Activated CD8-positive, alpha-beta T cell treated with anti-CD3 and anti-CD28 coated beads for 36 hours (primary cell): ENCODE measurements at regions not wholly inside any gene's neighbourhood (a gene's known extent, or its start where the extent isn't known, plus 50 kb on each side); places are given as distances from the start of the nearest gene placed in this dataset.

Source experiments
- ATAC-seq: fragments of 200-7000 bp; cut with Tn5 transposase; one replicate; pipeline ENCODE4 v1.10.0; 2021; ENCODE audit warnings: mild to moderate bottlenecking, moderate library complexity
- CTCF ChIA-PET: fragments of 350-600 bp; sonication (Branson Sonifier 250); formaldehyde crosslinking; loops from one replicate; lab custom pipeline; 2021; ENCODE audit warnings: antibody characterized with exemption; lab: Charles Lee
- POLR2A ChIA-PET: fragments of 350-600 bp; sonication (Branson Sonifier 250); formaldehyde crosslinking; loops from one replicate; lab custom pipeline; 2021; ENCODE audit warnings: antibody characterized with exemption; lab: Charles Lee
- DNase-seq: peaks from one replicate; pipeline ENCODE4 v3.0.0-alpha.2; 2020
- H3K27ac Mint-ChIP-seq: one replicate; pipeline ENCODE4 v1.8.0; 2021; ENCODE audit warnings: mild to moderate bottlenecking, mixed read lengths
- H3K27me3 Mint-ChIP-seq: one replicate; pipeline ENCODE4 v1.8.0; 2021; ENCODE audit warnings: mixed read lengths
- H3K36me3 Mint-ChIP-seq: one replicate; pipeline ENCODE4 v1.8.0; 2021; ENCODE audit warnings: low read depth, mixed read lengths
- H3K4me1 Mint-ChIP-seq: one replicate; pipeline ENCODE4 v1.8.0; 2021; ENCODE audit warnings: low read depth, mixed read lengths
- H3K4me3 Mint-ChIP-seq: one replicate; pipeline ENCODE4 v1.8.0; 2021; ENCODE audit warnings: mild to moderate bottlenecking, moderate library complexity, mixed read lengths
- H3K9me3 Mint-ChIP-seq: one replicate; pipeline ENCODE4 v1.8.0; 2021; ENCODE audit warnings: mixed read lengths
- intact Hi-C: fragments of 100-400 bp; cut with micrococcal nuclease; formaldehyde crosslinking; loops from one replicate; pipeline ENCODE4 v1.10.0; 2022
- TF ChIP-seq, protein P1 (sequence below): fragments of 200-600 bp; IDR thresholded peaks from one replicate; pipeline ENCODE4 v1.8.0; 2022; ENCODE audit warnings: antibody characterized with exemption, mild to moderate bottlenecking

DNA sequence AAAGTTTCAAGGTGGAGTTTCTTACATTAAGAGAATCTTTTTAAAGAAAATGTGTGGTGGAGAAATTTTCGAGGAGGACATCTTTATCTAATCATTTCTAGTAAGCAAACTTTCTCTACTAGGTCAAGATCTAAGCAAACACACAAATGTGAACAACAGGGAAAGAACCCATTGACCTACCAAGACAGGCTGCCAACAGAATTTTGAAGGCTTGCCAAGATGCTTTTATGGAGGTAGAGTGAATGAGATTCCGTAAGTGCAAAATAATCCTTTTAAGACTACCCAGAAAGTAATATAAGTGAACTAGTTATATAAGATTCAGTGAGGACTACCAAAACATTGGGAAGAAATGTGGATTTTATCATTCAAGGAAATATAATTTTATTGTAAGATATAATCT, 357.1 kb upstream of the PDE3A start:
- ATAC-seq = no peak
- intact Hi-C loops = no loop called here
- TF ChIP-seq, protein P1, sequence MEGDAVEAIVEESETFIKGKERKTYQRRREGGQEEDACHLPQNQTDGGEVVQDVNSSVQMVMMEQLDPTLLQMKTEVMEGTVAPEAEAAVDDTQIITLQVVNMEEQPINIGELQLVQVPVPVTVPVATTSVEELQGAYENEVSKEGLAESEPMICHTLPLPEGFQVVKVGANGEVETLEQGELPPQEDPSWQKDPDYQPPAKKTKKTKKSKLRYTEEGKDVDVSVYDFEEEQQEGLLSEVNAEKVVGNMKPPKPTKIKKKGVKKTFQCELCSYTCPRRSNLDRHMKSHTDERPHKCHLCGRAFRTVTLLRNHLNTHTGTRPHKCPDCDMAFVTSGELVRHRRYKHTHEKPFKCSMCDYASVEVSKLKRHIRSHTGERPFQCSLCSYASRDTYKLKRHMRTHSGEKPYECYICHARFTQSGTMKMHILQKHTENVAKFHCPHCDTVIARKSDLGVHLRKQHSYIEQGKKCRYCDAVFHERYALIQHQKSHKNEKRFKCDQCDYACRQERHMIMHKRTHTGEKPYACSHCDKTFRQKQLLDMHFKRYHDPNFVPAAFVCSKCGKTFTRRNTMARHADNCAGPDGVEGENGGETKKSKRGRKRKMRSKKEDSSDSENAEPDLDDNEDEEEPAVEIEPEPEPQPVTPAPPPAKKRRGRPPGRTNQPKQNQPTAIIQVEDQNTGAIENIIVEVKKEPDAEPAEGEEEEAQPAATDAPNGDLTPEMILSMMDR = no peak
- ChIA-PET CTCF (no interaction called here), POLR2A (no interaction called here)
- DNase-seq = no peak
- H3K36me3 Mint-ChIP-seq = no peaks in the 10 kb centered on the region
- H3K27me3 Mint-ChIP-seq = peaks cover 2% of the 10 kb centered on the region
- no peak overlapping the region for H3K27ac Mint-ChIP-seq
- no peaks in the 10 kb centered on the region for H3K4me1 Mint-ChIP-seq
- H3K9me3 Mint-ChIP-seq = peaks cover 7% of the 10 kb centered on the region
- H3K4me3 Mint-ChIP-seq = no peak overlapping the region

DNA sequence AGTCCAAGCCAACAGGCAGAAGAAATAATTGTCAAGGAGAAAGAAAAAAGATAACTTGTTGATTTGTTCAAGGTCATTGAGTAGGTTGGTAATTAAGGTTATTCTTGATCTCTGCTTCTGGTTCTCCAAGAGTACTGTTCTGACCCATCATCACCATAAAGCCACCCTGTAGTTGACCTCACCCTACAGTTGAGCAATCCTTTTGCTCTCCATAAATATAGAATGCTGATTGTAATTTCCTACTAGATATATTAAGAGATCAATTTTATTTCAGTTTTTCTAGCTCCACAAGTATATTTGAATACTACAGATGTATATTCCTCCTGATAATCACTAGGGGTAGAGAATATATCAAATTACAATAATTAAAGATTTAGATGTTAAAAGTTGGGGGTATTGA, 350.5 kb upstream of the PDE3A start:
- no peak overlapping the region for H3K4me3 Mint-ChIP-seq
- no peak for ATAC-seq
- intact Hi-C loops = no loop called here
- ChIA-PET CTCF (no interaction called here), POLR2A (no interaction called here)
- H3K27ac Mint-ChIP-seq = no peak overlapping the region
- DNase-seq = no peak
- H3K9me3 Mint-ChIP-seq = no peaks in the 10 kb centered on the region
- no peaks in the 10 kb centered on the region for H3K36me3 Mint-ChIP-seq
- TF ChIP-seq, protein P1 = no peak
- H3K27me3 Mint-ChIP-seq = no peaks in the 10 kb centered on the region
- no peaks in the 10 kb centered on the region for H3K4me1 Mint-ChIP-seq

DNA sequence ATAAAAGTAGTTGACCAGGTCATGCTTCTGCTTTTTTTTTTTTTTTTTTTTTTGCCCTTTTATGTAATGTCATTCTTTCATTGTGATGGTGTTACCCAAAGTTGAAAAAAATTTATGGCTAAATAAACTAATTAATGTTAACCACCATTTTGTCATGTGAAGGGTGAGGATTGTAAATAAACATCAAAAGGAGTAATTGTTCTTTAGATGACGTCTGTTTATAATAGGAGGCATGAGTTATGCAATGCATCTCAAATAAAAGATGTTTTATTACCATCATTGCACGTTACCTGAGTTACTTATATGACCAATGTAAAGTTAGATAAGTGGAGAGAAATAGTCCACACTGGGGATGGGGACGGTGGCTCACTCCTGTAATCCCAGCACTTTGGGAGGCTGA, 349.9 kb upstream of the PDE3A start:
- Mint-ChIP-seq H3K27me3 (no peaks in the 10 kb centered on the region), H3K36me3 (no peaks in the 10 kb centered on the region), H3K4me1 (no peaks in the 10 kb centered on the region), H3K4me3 (no peak overlapping the region), H3K27ac (no peak overlapping the region), H3K9me3 (no peaks in the 10 kb centered on the region)
- CTCF ChIA-PET = no interaction called here
- no peak for ATAC-seq
- POLR2A ChIA-PET = no interaction called here
- intact Hi-C loops = no loop called here
- DNase-seq = no peak
- TF ChIP-seq, protein P1 = no peak

DNA sequence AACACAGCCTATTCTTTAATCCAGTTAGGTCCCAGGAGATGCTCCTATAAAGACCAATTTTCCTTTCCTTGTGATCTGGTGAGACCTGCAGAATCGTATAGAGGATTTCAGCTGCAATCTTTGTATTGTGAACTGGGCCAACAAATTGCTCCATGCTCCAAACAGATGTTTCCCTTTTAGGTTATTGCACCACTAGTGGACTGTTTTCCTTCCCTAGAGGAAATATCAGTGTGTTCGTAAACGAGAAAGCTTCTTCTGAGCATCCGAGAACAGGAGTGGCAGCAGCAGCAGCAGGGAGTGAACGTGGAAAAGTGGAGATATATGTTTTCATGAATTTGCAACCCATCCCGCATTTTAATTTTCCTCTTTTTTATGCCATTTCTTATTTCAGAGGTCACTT, 344.1 kb upstream of the PDE3A start:
- CTCF ChIA-PET = no interaction called here

DNA sequence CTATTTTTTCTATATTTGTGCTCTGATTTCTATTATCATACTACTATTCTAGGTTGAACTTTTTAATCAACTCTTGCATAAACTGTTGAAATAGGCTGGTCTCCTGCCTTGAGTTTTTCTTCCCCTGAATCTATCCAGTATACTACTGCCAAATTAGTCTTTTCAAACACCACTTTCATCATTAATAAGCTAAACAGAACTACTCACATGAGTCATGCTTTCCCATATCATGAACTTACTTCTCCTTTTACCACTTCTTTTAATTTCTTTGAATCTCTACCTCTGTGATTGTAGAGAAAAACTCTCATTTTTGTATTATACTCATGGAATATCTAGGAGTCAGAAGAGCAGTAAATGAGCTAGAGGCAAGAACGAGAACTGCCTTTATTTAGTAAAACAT, 340.3 kb upstream of the PDE3A start:
- H3K4me3 Mint-ChIP-seq = no peak overlapping the region
- TF ChIP-seq, protein P1 = no peak
- ChIA-PET CTCF (interaction anchor here (0.6 kb wide), 1 partner anchor 319 kb away, joined by 3 read pairs; no protein-coding TSS in a partner anchor), POLR2A (interaction anchor here (0.7 kb wide), 1 partner anchor 34 kb away, joined by 3 read pairs; no protein-coding TSS in a partner anchor)
- ATAC-seq (no peak), DNase-seq (no peak)
- intact Hi-C loops = no loop called here
- no peak overlapping the region for H3K27ac Mint-ChIP-seq
- no peaks in the 10 kb centered on the region for H3K36me3 Mint-ChIP-seq
- H3K4me1 Mint-ChIP-seq = no peaks in the 10 kb centered on the region
- H3K9me3 Mint-ChIP-seq = no peaks in the 10 kb centered on the region
- H3K27me3 Mint-ChIP-seq = no peaks in the 10 kb centered on the region

More for the DNA sequence above, 344.1 kb upstream of the PDE3A start:
- no peak overlapping the region for H3K27ac Mint-ChIP-seq
- no peaks in the 10 kb centered on the region for H3K27me3 Mint-ChIP-seq
- ATAC-seq = no peak
- no peaks in the 10 kb centered on the region for H3K9me3 Mint-ChIP-seq
- POLR2A ChIA-PET = no interaction called here
- intact Hi-C loops = no loop called here
- H3K36me3 Mint-ChIP-seq = no peaks in the 10 kb centered on the region
- no peak overlapping the region for H3K4me3 Mint-ChIP-seq
- H3K4me1 Mint-ChIP-seq = no peaks in the 10 kb centered on the region
- DNase-seq = no peak
- TF ChIP-seq, protein P1 = no peak
